H1 (cell line): ENCODE measurements at regions not wholly inside any gene's neighbourhood (a gene's known extent, or its start where the extent isn't known, plus 50 kb on each side); places are given as distances from the start of the nearest gene placed in this dataset.

Source experiments
- CTCF ChIA-PET: fragments of 300-600 bp; sonication (Branson Sonifier 250); formaldehyde crosslinking; loops from one replicate; lab custom pipeline; 2021; ENCODE audit not compliant: partially characterized antibody; lab: Charles Lee
- POLR2A ChIA-PET: fragments of 300-600 bp; sonication (Branson Sonifier 250); formaldehyde crosslinking; loops from one replicate; lab custom pipeline; 2021; ENCODE audit warnings: inconsistent platforms; ENCODE audit not compliant: partially characterized antibody; lab: Charles Lee
- DNase-seq, 2 experiments: peaks; one replicate each; pipeline versions ENCODE4 v3.0.0 to v3.0.0-alpha.2; 2010 to 2022; ENCODE audit warnings: low spot score in 2 of 2, low read depth in 1 of 2, mixed read lengths in 1 of 2
- FAIRE-seq: peaks from 2 replicates; lab custom pipeline; 2011; peaks lifted over from hg19 to GRCh38; lab: Jason Lieb, UNC
- H2AFZ ChIP-seq: 2 replicates; pipeline ENCODE4 v1.8.1; 2012; ENCODE audit warnings: low read length, inconsistent platforms
- H2AK5ac ChIP-seq: 2 replicates; pipeline ENCODE4 v1.6.1; 2013; ENCODE audit warnings: low read depth, low read length
- H2BK120ac ChIP-seq: replicated peaks from 2 replicates; pipeline ENCODE3; 2013; ENCODE audit warnings: low read depth, low read length, inconsistent platforms
- H2BK12ac ChIP-seq: 2 replicates; pipeline ENCODE4 v1.6.1; 2013; ENCODE audit warnings: low read depth, low read length
- H2BK15ac ChIP-seq: 2 replicates; pipeline ENCODE4 v1.6.1; 2013; ENCODE audit warnings: low read length
- H2BK20ac ChIP-seq: 2 replicates; pipeline ENCODE4 v1.6.1; 2013; ENCODE audit warnings: low read length
- H2BK5ac ChIP-seq: 2 replicates; pipeline ENCODE4 v1.6.1; 2013; ENCODE audit warnings: low read depth, low read length
- H3K14ac ChIP-seq: 2 replicates; pipeline ENCODE4 v1.6.1; 2013; ENCODE audit warnings: inconsistent platforms; ENCODE audit not compliant: insufficient read length
- H3K18ac ChIP-seq: 2 replicates; pipeline ENCODE4 v1.6.1; 2013; ENCODE audit warnings: low read length; ENCODE audit errors: extremely low read depth
- H3K23ac ChIP-seq: 2 replicates; pipeline ENCODE4 v1.6.1; 2013; ENCODE audit warnings: inconsistent platforms; ENCODE audit not compliant: insufficient read length
- H3K23me2 ChIP-seq: 2 replicates; pipeline ENCODE4 v1.6.1; 2013; ENCODE audit warnings: low read depth, low read length
- H3K27ac ChIP-seq: 2 replicates; pipeline ENCODE4 v1.6.1; 2011; ENCODE audit warnings: low read depth, low read length, inconsistent platforms
- H3K27me3 ChIP-seq, 4 experiments: replicated peaks in 1 of 4; 1 replicate in 1 of 4; 2 replicates in 3 of 4; pipeline versions ENCODE4 v1.6.1 to v1.8.1; 2011 to 2013; ENCODE audit warnings: low read length in 3 of 4, mild to moderate bottlenecking in 3 of 4, inconsistent platforms in 2 of 4, mixed read lengths in 2 of 4, moderate library complexity in 1 of 4; ENCODE audit not compliant: control insufficient read depth in 3 of 4, insufficient read depth in 3 of 4; ENCODE audit errors: extremely low read depth in 1 of 4
- H3K36me3 ChIP-seq, 4 experiments: 2 replicates each; pipeline versions ENCODE4 v1.6.1 to v1.8.1; 2011 to 2013; ENCODE audit warnings: mild to moderate bottlenecking in 4 of 4, low read length in 3 of 4, moderate library complexity in 2 of 4, control low read depth in 1 of 4, inconsistent platforms in 1 of 4; ENCODE audit not compliant: insufficient read depth in 4 of 4, control insufficient read depth in 2 of 4
- H3K4ac ChIP-seq: replicated peaks from 2 replicates; pipeline ENCODE3; 2013; ENCODE audit warnings: low read length, low read depth, mixed read lengths, inconsistent platforms; ENCODE audit not compliant: insufficient read length
- H3K4me1 ChIP-seq, 4 experiments: replicated peaks in 1 of 4; 1 replicate in 1 of 4; 2 replicates in 3 of 4; pipeline versions ENCODE4 v1.6.1 to v1.8.1; 2011 to 2013; ENCODE audit warnings: low read length in 3 of 4, inconsistent platforms in 2 of 4, mixed read lengths in 1 of 4; ENCODE audit not compliant: insufficient read depth in 4 of 4, control insufficient read depth in 3 of 4
- H3K4me2 ChIP-seq, 2 experiments: 2 replicates each; pipeline versions ENCODE4 v1.6.1 to v1.8.1; 2011 to 2013; ENCODE audit warnings: low read depth in 2 of 2, low read length in 2 of 2, control low read depth in 1 of 2, inconsistent platforms in 1 of 2, mild to moderate bottlenecking in 1 of 2; ENCODE audit not compliant: insufficient read depth in 1 of 2
- H3K4me3 ChIP-seq, 4 experiments: fragments of 200-600, 300-600 bp in 1 of 4; sonication (generic), shearing (Covaris generic), sonication (Bioruptor Twin) in 1 of 4; 2 replicates each; pipeline versions ENCODE4 v1.5.1 to v1.8.1; 2011 to 2016; ENCODE audit warnings: low read length in 4 of 4, low read depth in 3 of 4, control low read depth in 2 of 4, inconsistent platforms in 2 of 4, mild to moderate bottlenecking in 2 of 4, mixed read lengths in 1 of 4, moderate library complexity in 1 of 4; ENCODE audit not compliant: insufficient read depth in 2 of 4; ENCODE audit errors: extremely low read depth in 1 of 4
- H3K56ac ChIP-seq: replicated peaks from 2 replicates; pipeline ENCODE3; 2013; ENCODE audit warnings: low read depth, mild to moderate bottlenecking, mixed read lengths, low read length, inconsistent platforms; ENCODE audit not compliant: insufficient read length
- H3K79me1 ChIP-seq: 2 replicates; pipeline ENCODE4 v1.6.1; 2013; ENCODE audit warnings: low read depth, low read length, control low read depth
- H3K79me2 ChIP-seq, 2 experiments: 2 replicates each; pipeline versions ENCODE4 v1.6.1 to v1.8.1; 2012 to 2013; ENCODE audit warnings: low read length in 2 of 2, mild to moderate bottlenecking in 2 of 2, inconsistent platforms in 1 of 2; ENCODE audit not compliant: insufficient read depth in 2 of 2, control insufficient read depth in 1 of 2
- H3K9ac ChIP-seq, 4 experiments: replicated peaks in 1 of 4; 1 replicate in 1 of 4; 2 replicates in 3 of 4; pipeline versions ENCODE4 v1.6.1 to v1.8.1; 2011 to 2013; ENCODE audit warnings: low read depth in 3 of 4, low read length in 3 of 4, control low read depth in 2 of 4, mild to moderate bottlenecking in 2 of 4, moderate library complexity in 2 of 4, inconsistent platforms in 1 of 4; ENCODE audit errors: extremely low read depth in 1 of 4
- H3K9me3 ChIP-seq, 2 experiments: 2 replicates each; pipeline versions ENCODE4 v1.6.1 to v1.8.1; 2012 to 2013; ENCODE audit warnings: mild to moderate bottlenecking in 2 of 2, moderate library complexity in 2 of 2, control low read depth in 1 of 2, inconsistent platforms in 1 of 2, low read depth in 1 of 2, low read length in 1 of 2, mixed read lengths in 1 of 2; ENCODE audit not compliant: insufficient read depth in 2 of 2
- H4K20me1 ChIP-seq, 2 experiments: replicated peaks in 1 of 2; 2 replicates each; pipeline versions ENCODE3 to v1.8.1; 2011 to 2013; ENCODE audit warnings: inconsistent platforms in 2 of 2, low read length in 2 of 2, mild to moderate bottlenecking in 1 of 2; ENCODE audit not compliant: insufficient read depth in 2 of 2, control insufficient read depth in 1 of 2
- H4K5ac ChIP-seq: 2 replicates; pipeline ENCODE4 v1.6.1; 2013; ENCODE audit warnings: low read length, low read depth, mixed read lengths, inconsistent platforms; ENCODE audit not compliant: insufficient read length
- H4K8ac ChIP-seq: 2 replicates; pipeline ENCODE4 v1.8.0; 2013; ENCODE audit warnings: mild to moderate bottlenecking, moderate library complexity, low read length, inconsistent platforms; ENCODE audit not compliant: insufficient read depth; ENCODE audit errors: extremely low read depth
- H4K91ac ChIP-seq: replicated peaks from 2 replicates; pipeline ENCODE3; 2013; ENCODE audit warnings: low read length, mixed read lengths, inconsistent platforms; ENCODE audit not compliant: insufficient read length
- BACH1 ChIP-seq: IDR thresholded peaks from 2 replicates; pipeline ENCODE4 v1.6.1; 2012; ENCODE audit warnings: low read length, improper control_type of control experiment
- CBX8 ChIP-seq: fragments of 300-800, 300-1000 bp; sonication (generic); IDR thresholded peaks from 2 replicates; pipeline ENCODE4 v1.7.1; 2016; ENCODE audit warnings: low read depth, low read length, borderline replicate concordance
- EGR1 ChIP-seq: IDR thresholded peaks from 2 replicates; pipeline ENCODE4 v1.6.1; 2011; ENCODE audit warnings: low read depth, low read length, borderline replicate concordance
- GTF2F1 ChIP-seq: IDR thresholded peaks from 2 replicates; pipeline ENCODE4 v1.6.1; 2012; ENCODE audit warnings: low read depth, low read length, improper control_type of control experiment, borderline replicate concordance
- KDM1A ChIP-seq: fragments of 200-600, 300-600 bp; sonication (generic); IDR thresholded peaks from 2 replicates; pipeline ENCODE4 v1.7.1; 2016; ENCODE audit warnings: mild to moderate bottlenecking, low read length, borderline replicate concordance
- RXRA ChIP-seq: IDR thresholded peaks from 2 replicates; pipeline ENCODE4 v1.6.1; 2011; ENCODE audit warnings: low read depth, mild to moderate bottlenecking, low read length, moderate library complexity; ENCODE audit not compliant: insufficient read depth
- SIN3A ChIP-seq, 2 experiments: IDR thresholded peaks in 1 of 2; conservative IDR thresholded peaks in 1 of 2; 2 replicates each; pipeline ENCODE4 v1.6.1; 2011 to 2012; ENCODE audit warnings: low read length in 2 of 2, improper control_type of control experiment in 1 of 2, low read depth in 1 of 2, mild to moderate bottlenecking in 1 of 2
- SIX5 ChIP-seq: IDR thresholded peaks from 2 replicates; pipeline ENCODE4 v1.6.1; 2011; ENCODE audit warnings: mild to moderate bottlenecking, low read depth, low read length
- SP2 ChIP-seq: IDR thresholded peaks from 2 replicates; pipeline ENCODE4 v1.6.1; 2012; ENCODE audit warnings: mild to moderate bottlenecking, low read length, inconsistent platforms
- SP4 ChIP-seq: IDR thresholded peaks from 2 replicates; pipeline ENCODE4 v1.6.1; 2012; ENCODE audit warnings: low read length, inconsistent platforms
- TAF1 ChIP-seq: IDR thresholded peaks from 2 replicates; pipeline ENCODE4 v1.6.1; 2011; ENCODE audit warnings: mild to moderate bottlenecking, low read depth, low read length
- TBP ChIP-seq: IDR thresholded peaks from 2 replicates; pipeline ENCODE4 v1.6.1; 2011; ENCODE audit warnings: low read depth, low read length, improper control_type of control experiment
- WGBS, 2 experiments: shearing (Covaris generic) in 1 of 2; methylation state at CpG; one replicate each; pipeline versions ENCODE4 v1.1.6 to v1.1.7; 2013 to 2015; ENCODE audit warnings: low lambda C conversion rate in 2 of 2, mixed read lengths in 2 of 2, inconsistent platforms in 1 of 2, low coverage in 1 of 2, missing lambda C conversion rate in 1 of 2; ENCODE audit not compliant: insufficient replicate concordance in 2 of 2, insufficient coverage in 1 of 2, insufficient read length in 1 of 2; ENCODE audit errors: extremely low coverage in 1 of 2, missing lambda C conversion rate in 1 of 2; 5-methylcytosine and 5-hydroxymethylcytosine counted together

DNA sequence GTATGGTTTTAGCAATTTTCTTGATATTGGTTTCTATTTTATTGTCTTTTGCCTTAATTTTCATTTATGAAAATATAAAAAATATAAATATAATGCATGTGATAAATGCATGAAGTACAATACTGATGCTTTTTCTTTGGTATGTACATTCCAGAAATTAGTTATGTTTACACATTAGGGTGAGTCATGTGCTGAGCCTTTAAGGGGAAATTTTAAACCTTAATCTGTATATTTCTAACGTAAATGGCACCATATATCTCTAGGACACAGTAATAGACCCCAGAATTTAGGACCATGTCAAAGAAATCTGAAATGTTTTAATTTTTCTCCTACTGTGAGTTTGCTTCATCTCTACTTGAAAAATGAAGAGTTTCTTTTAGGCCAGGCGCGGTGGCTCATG, 117.8 kb upstream of the SPRY1 start:
- H3K4ac ChIP-seq = no peak overlapping the region
- no peak overlapping the region for H2AFZ ChIP-seq
- H3K4me2 ChIP-seq = no peak overlapping the region
- H3K27ac ChIP-seq = no peak overlapping the region
- no peak overlapping the region for H4K5ac ChIP-seq
- no peak overlapping the region; the same call in 1 of the 2 replicates for H4K8ac ChIP-seq
- H3K23me2 ChIP-seq = no peaks in the 10 kb centered on the region
- no peak overlapping the region for H3K4me3 ChIP-seq
- no peak overlapping the region for H3K14ac ChIP-seq
- no peak overlapping the region for H2BK15ac ChIP-seq
- no peak overlapping the region for H3K18ac ChIP-seq
- H4K20me1 ChIP-seq = no peaks in the 10 kb centered on the region
- POLR2A ChIA-PET = no interaction called here
- H4K91ac ChIP-seq = no peak overlapping the region
- H3K9me3 ChIP-seq = no peaks in the 10 kb centered on the region
- no peak for FAIRE-seq
- 95% methylated on average over 3 of the region's 3 CpGs; no CpG with 5 or more reads in 1 of the 2 experiments for WGBS, 2 experiments
- TF ChIP-seq TAF1 (no peak), RXRA (no peak), SP4 (no peak), CBX8 (no peak), TBP (no peak), SIX5 (no peak), EGR1 (no peak), KDM1A (no peak), SIN3A (conservative IDR thresholded peaks at IDR 0.05 in 1 of 2, IDR thresholded peaks at IDR 0.05 in 1 of 2; ENCODE audit: low read depth in 1 of 2, low read length in 2 of 2) (no peak), SP2 (no peak), BACH1 (no peak), GTF2F1 (no peak)
- TF ChIP-seq, all 59 proteins: peak for 0
- Histone ChIP-seq H2BK5ac (no peak overlapping the region), H2BK120ac (no peak overlapping the region), H3K79me1 (no peaks in the 10 kb centered on the region), H3K23ac (no peak overlapping the region), H3K56ac (no peak overlapping the region), H3K4me1 (no peaks in the 10 kb centered on the region), H3K79me2 (no peaks in the 10 kb centered on the region), H3K36me3 (no peaks in the 10 kb centered on the region), H3K9ac (no peak overlapping the region), H2BK20ac (no peak overlapping the region), H3K27me3 (no peaks in the 10 kb centered on the region), H2AK5ac (no peak overlapping the region), H2BK12ac (no peak overlapping the region)
- DNase-seq = no peak
- CTCF ChIA-PET = no interaction called here
